HCT116 (cell line): ENCODE measurements at regions not wholly inside any gene's neighbourhood (a gene's known extent, or its start where the extent isn't known, plus 50 kb on each side); places are given as distances from the start of the nearest gene placed in this dataset.

ENCODE experiments used
- ATAC-seq: fragments of 200-7000 bp; cut with Tn5 transposase; 2 replicates; pipeline ENCODE4 v1.9.1; 2020; ENCODE audit warnings: mild to moderate bottlenecking, moderate library complexity
- BruUV-seq: library from RNA; stranded (reverse); fragments of 400-500 nt; replicated peaks from 2 replicates; lab custom pipeline; 2021; lab: Mats Ljungman, UMichigan
- CTCF ChIA-PET: fragments of 300-600 bp; sonication (Branson Sonifier 250); formaldehyde crosslinking; loops from one replicate; lab custom pipeline; 2021; ENCODE audit warnings: antibody characterized with exemption; lab: Charles Lee
- POLR2A ChIA-PET: fragments of 300-600, 350-600 bp; sonication (Branson Sonifier 250); formaldehyde crosslinking; loops from one replicate; lab custom pipeline; 2021; ENCODE audit warnings: antibody characterized with exemption; lab: Charles Lee
- RAD21 ChIA-PET, 2 experiments: fragments of 300-600 bp; sonication (Branson Sonifier 250); formaldehyde crosslinking; loops; one replicate each; lab custom pipeline; 2023; ENCODE audit warnings: low total read pairs in 2 of 2; ENCODE audit not compliant: uncharacterized antibody in 2 of 2, unreplicated experiment in 2 of 2, low non-redundant PET in 1 of 2; lab: Charles Lee
- DNase-seq: peaks from one replicate; pipeline ENCODE4 v3.0.0-alpha.2; 2010; ENCODE audit warnings: low read depth, low spot score
- H2AFZ ChIP-seq: fragments of 200-600 bp; shearing (Covaris generic), sonication (generic); 2 replicates; pipeline ENCODE4 v1.6.1; 2017; ENCODE audit warnings: low read depth, mixed run types, mixed read lengths, antibody characterized with exemption, low read length; ENCODE audit not compliant: poor library complexity, severe bottlenecking
- H3K27ac ChIP-seq: 2 replicates; pipeline ENCODE4 v1.5.1; 2012; ENCODE audit warnings: low read depth, low read length
- H3K27me3 ChIP-seq: fragments of 200-600 bp; sonication (generic); 2 replicates; pipeline ENCODE4 v1.6.1; 2016; ENCODE audit warnings: mixed run types, low read length, mixed read lengths; ENCODE audit not compliant: insufficient read depth
- H3K36me3 ChIP-seq, 2 experiments: fragments of 200-500 bp in 1 of 2; fragments of 200-600 bp in 1 of 2; sonication (Bioruptor generic) in 1 of 2; sonication (generic) in 1 of 2; 2 replicates each; pipeline versions ENCODE4 v1.5.1 to v1.6.1; 2014 to 2016; ENCODE audit warnings: low read length in 2 of 2, inconsistent platforms in 1 of 2, mixed read lengths in 1 of 2, mixed run types in 1 of 2; ENCODE audit not compliant: insufficient read depth in 2 of 2, control insufficient read depth in 1 of 2
- H3K4me1 ChIP-seq, 2 experiments: fragments of 200-600 bp in 1 of 2; sonication (generic) in 1 of 2; 2 replicates each; pipeline versions ENCODE4 v1.5.1 to v1.6.1; 2012 to 2017; ENCODE audit warnings: low read length in 2 of 2, inconsistent platforms in 1 of 2, mild to moderate bottlenecking in 1 of 2, mixed read lengths in 1 of 2, mixed run types in 1 of 2, moderate library complexity in 1 of 2; ENCODE audit not compliant: insufficient read depth in 2 of 2, control insufficient read depth in 1 of 2
- H3K4me2 ChIP-seq: fragments of 200-600 bp; sonication (generic); 2 replicates; pipeline ENCODE4 v1.6.1; 2017; ENCODE audit warnings: mixed run types, low read length, mixed read lengths
- H3K4me3 ChIP-seq, 2 experiments: fragments of 200-600 bp in 1 of 2; sonication (generic) in 1 of 2; replicated peaks in 1 of 2; 2 replicates each; pipeline ENCODE4 v1.5.1; 2011 to 2016; ENCODE audit warnings: low read length in 2 of 2, control low read depth in 1 of 2, low read depth in 1 of 2, mild to moderate bottlenecking in 1 of 2, mixed read lengths in 1 of 2, mixed run types in 1 of 2
- H3K79me2 ChIP-seq: fragments of 200-600 bp; sonication (generic); 2 replicates; pipeline ENCODE4 v1.6.1; 2017; ENCODE audit warnings: mild to moderate bottlenecking, mixed run types, low read length, moderate library complexity, mixed read lengths; ENCODE audit not compliant: insufficient read depth
- H3K9ac ChIP-seq: fragments of 200-600 bp; sonication (generic); 2 replicates; pipeline ENCODE4 v1.6.1; 2016; ENCODE audit warnings: low read length, mixed read lengths
- H3K9me2 ChIP-seq: fragments of 200-600 bp; sonication (generic), shearing (Covaris generic); 2 replicates; pipeline ENCODE4 v1.6.1; 2017; ENCODE audit warnings: mixed run types, mild to moderate bottlenecking, moderate library complexity; ENCODE audit not compliant: insufficient read depth
- H3K9me3 ChIP-seq, 2 experiments: fragments of 200-500 bp in 1 of 2; fragments of 200-600 bp in 1 of 2; sonication (Bioruptor generic) in 1 of 2; sonication (generic) in 1 of 2; 2 replicates each; pipeline ENCODE4 v1.6.1; 2014 to 2017; ENCODE audit warnings: low read length in 2 of 2, mixed read lengths in 2 of 2, inconsistent platforms in 1 of 2, low read depth in 1 of 2, mild to moderate bottlenecking in 1 of 2, mixed run types in 1 of 2, moderate library complexity in 1 of 2; ENCODE audit not compliant: control insufficient read depth in 1 of 2, insufficient read depth in 1 of 2
- H4K20me1 ChIP-seq: fragments of 200-600 bp; sonication (generic), shearing (Covaris generic); 2 replicates; pipeline ENCODE4 v1.6.1; 2017; ENCODE audit warnings: mixed run types, mild to moderate bottlenecking, moderate library complexity; ENCODE audit not compliant: insufficient read depth
- CBX3 ChIP-seq: IDR thresholded peaks from 2 replicates; pipeline ENCODE4 v1.6.1; 2012; ENCODE audit warnings: low read depth
- CEBPB ChIP-seq: IDR thresholded peaks from 2 replicates; pipeline ENCODE4 v1.6.1; 2012; ENCODE audit warnings: low read depth
- EGR1 ChIP-seq: IDR thresholded peaks from 2 replicates; pipeline ENCODE4 v1.6.1; 2012; ENCODE audit warnings: low read depth
- ELF1 ChIP-seq: IDR thresholded peaks from 2 replicates; pipeline ENCODE4 v1.6.1; 2012; ENCODE audit warnings: low read depth, borderline replicate concordance
- EZH2 ChIP-seq: fragments of 200-600 bp; sonication (generic); IDR thresholded peaks from 2 replicates; pipeline ENCODE4 v1.6.1; 2017; ENCODE audit warnings: antibody characterized with exemption, mixed run types
- JUND ChIP-seq: IDR thresholded peaks from 2 replicates; pipeline ENCODE4 v1.6.1; 2012
- POLR2A ChIP-seq: IDR thresholded peaks from 2 replicates; pipeline ENCODE4 v1.7.0; 2011; ENCODE audit warnings: borderline replicate concordance; ENCODE audit not compliant: insufficient read depth, insufficient read length; ENCODE audit errors: extremely low read depth
- POLR2AphosphoS5 ChIP-seq: IDR thresholded peaks from 2 replicates; pipeline ENCODE4 v1.6.1; 2011; ENCODE audit warnings: mild to moderate bottlenecking, low read depth, low read length, moderate library complexity
- SIN3A ChIP-seq: IDR thresholded peaks from 2 replicates; pipeline ENCODE4 v1.6.1; 2012; ENCODE audit warnings: low read depth
- TCF7L2 ChIP-seq: IDR thresholded peaks from 2 replicates; pipeline ENCODE4 v1.7.0; 2011; ENCODE audit warnings: borderline replicate concordance, inconsistent platforms; ENCODE audit not compliant: insufficient read depth, insufficient read length; ENCODE audit errors: extremely low read depth
- ZFX ChIP-seq: fragments of 450-650 bp; IDR thresholded peaks from 2 replicates; pipeline ENCODE4 v1.6.1; 2017
- ZNF274 ChIP-seq: fragments of 200-500 bp; sonication (Bioruptor generic); IDR thresholded peaks from 2 replicates; pipeline ENCODE4 v1.6.1; 2014; ENCODE audit warnings: mild to moderate bottlenecking, low read depth, low read length, inconsistent platforms
- intact Hi-C: fragments of 100-400 bp; cut with micrococcal nuclease; formaldehyde crosslinking; loops from 2 replicates; pipeline ENCODE4 v1.10.0; 2022
- TF ChIP-seq, protein P1 (sequence below), 3 experiments: fragments of 200-600 bp in 1 of 3; sonication (generic) in 1 of 3; IDR thresholded peaks in 2 of 3; conservative IDR thresholded peaks in 1 of 3; 2 replicates each; pipeline ENCODE4 v1.5.1; 2012 to 2017; ENCODE audit warnings: low read depth in 2 of 3, low read length in 2 of 3, antibody characterized with exemption in 1 of 3, borderline replicate concordance in 1 of 3, control low read depth in 1 of 3, mild to moderate bottlenecking in 1 of 3, mixed read lengths in 1 of 3, mixed run types in 1 of 3, moderate library complexity in 1 of 3; ENCODE audit not compliant: insufficient read depth in 1 of 3

GRCh38 chr5:77908787-77909186 is 132.6 kb upstream of the TBCA start:
- ChIA-PET RAD21 (no interaction called here), CTCF (no interaction called here), POLR2A (no interaction called here)
- Histone ChIP-seq H3K9me2 (no peaks in the 10 kb centered on the region), H2AFZ (no peak overlapping the region), H3K27me3 (peaks cover 4% of the 10 kb centered on the region; the same call in 1 of the 2 replicates), H3K79me2 (no peaks in the 10 kb centered on the region), H4K20me1 (no peaks in the 10 kb centered on the region), H3K4me1 (no peaks in the 10 kb centered on the region), H3K9ac (no peak overlapping the region), H3K36me3 (no peaks in the 10 kb centered on the region), H3K9me3 (no peaks in the 10 kb centered on the region), H3K27ac (no peak overlapping the region), H3K4me3 (no peak overlapping the region), H3K4me2 (no peak overlapping the region)
- DNase-seq (no peak), ATAC-seq (no peak)
- intact Hi-C loops = no loop called here
- no peak for TF ChIP-seq EGR1
- no peak for TF ChIP-seq CEBPB
- TF ChIP-seq POLR2AphosphoS5 = no peak
- no peak for TF ChIP-seq JUND
- no peak for TF ChIP-seq POLR2A
- TF ChIP-seq ELF1 = no peak
- no peak for TF ChIP-seq EZH2
- no peak for TF ChIP-seq ZFX
- TF ChIP-seq TCF7L2 = no peak
- no peak for TF ChIP-seq ZNF274
- TF ChIP-seq CBX3 = no peak
- TF ChIP-seq, protein P1, sequence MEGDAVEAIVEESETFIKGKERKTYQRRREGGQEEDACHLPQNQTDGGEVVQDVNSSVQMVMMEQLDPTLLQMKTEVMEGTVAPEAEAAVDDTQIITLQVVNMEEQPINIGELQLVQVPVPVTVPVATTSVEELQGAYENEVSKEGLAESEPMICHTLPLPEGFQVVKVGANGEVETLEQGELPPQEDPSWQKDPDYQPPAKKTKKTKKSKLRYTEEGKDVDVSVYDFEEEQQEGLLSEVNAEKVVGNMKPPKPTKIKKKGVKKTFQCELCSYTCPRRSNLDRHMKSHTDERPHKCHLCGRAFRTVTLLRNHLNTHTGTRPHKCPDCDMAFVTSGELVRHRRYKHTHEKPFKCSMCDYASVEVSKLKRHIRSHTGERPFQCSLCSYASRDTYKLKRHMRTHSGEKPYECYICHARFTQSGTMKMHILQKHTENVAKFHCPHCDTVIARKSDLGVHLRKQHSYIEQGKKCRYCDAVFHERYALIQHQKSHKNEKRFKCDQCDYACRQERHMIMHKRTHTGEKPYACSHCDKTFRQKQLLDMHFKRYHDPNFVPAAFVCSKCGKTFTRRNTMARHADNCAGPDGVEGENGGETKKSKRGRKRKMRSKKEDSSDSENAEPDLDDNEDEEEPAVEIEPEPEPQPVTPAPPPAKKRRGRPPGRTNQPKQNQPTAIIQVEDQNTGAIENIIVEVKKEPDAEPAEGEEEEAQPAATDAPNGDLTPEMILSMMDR (IDR thresholded peaks at IDR 0.05 in 2 of 3, conservative IDR thresholded peaks at IDR 0.05 in 1 of 3; ENCODE audit: borderline replicate concordance in 1 of 3, insufficient read depth in 1 of 3, low read depth in 2 of 3, low read length in 2 of 3) = no peak
- TF ChIP-seq SIN3A = no peak
- BruUV-seq = no TSS peak
